OCI-LY7 (cell line): ENCODE measurements at regions not wholly inside any gene's neighbourhood (a gene's known extent, or its start where the extent isn't known, plus 50 kb on each side); places are given as distances from the start of the nearest gene placed in this dataset.

Source experiments
- BruUV-seq: library from RNA; stranded (reverse); fragments of 400-500 nt; replicated peaks from 2 replicates; lab custom pipeline; 2021; lab: Mats Ljungman, UMichigan
- CTCF ChIA-PET: fragments of 300-600 bp; sonication (Branson Sonifier 250); formaldehyde crosslinking; loops from one replicate; lab custom pipeline; 2022; ENCODE audit warnings: antibody characterized with exemption; ENCODE audit not compliant: unreplicated experiment; lab: Charles Lee
- POLR2A ChIA-PET: fragments of 300-600 bp; sonication (Branson Sonifier 250); formaldehyde crosslinking; loops from one replicate; lab custom pipeline; 2022; ENCODE audit warnings: antibody characterized with exemption; lab: Charles Lee
- DNase-seq: peaks from one replicate; pipeline ENCODE4 v3.0.0-alpha.2; 2015; ENCODE audit warnings: low spot score
- H2AFZ ChIP-seq: fragments of 200-600 bp; sonication (generic), shearing (Covaris generic); 2 replicates; pipeline ENCODE4 v1.6.1; 2014; ENCODE audit warnings: mild to moderate bottlenecking, antibody characterized with exemption, low read length, moderate library complexity
- H3K27ac ChIP-seq: fragments of 200-600 bp; sonication (generic); 2 replicates; pipeline ENCODE4 v1.5.1; 2014; ENCODE audit warnings: mixed run types, low read depth, mild to moderate bottlenecking, moderate library complexity, low read length, inconsistent platforms; ENCODE audit not compliant: poor library complexity, severe bottlenecking
- H3K36me3 ChIP-seq: fragments of 200-600 bp; sonication (generic); 2 replicates; pipeline ENCODE4 v1.6.1; 2014; ENCODE audit warnings: mild to moderate bottlenecking, antibody characterized with exemption, low read length, moderate library complexity, mixed read lengths; ENCODE audit not compliant: insufficient read depth
- H3K4me1 ChIP-seq: fragments of 200-600 bp; sonication (generic); 2 replicates; pipeline ENCODE4 v1.5.1; 2014; ENCODE audit warnings: mild to moderate bottlenecking, low read length; ENCODE audit not compliant: insufficient read depth, poor library complexity, severe bottlenecking
- H3K4me2 ChIP-seq: fragments of 200-600 bp; sonication (generic); 2 replicates; pipeline ENCODE4 v1.6.1; 2014; ENCODE audit warnings: mild to moderate bottlenecking, low read length
- H3K4me3 ChIP-seq: fragments of 200-600 bp; sonication (generic); 2 replicates; pipeline ENCODE4 v1.5.1; 2014; ENCODE audit warnings: mild to moderate bottlenecking, low read depth, low read length; ENCODE audit not compliant: poor library complexity, severe bottlenecking
- H3K79me2 ChIP-seq: fragments of 200-600 bp; sonication (generic); 2 replicates; pipeline ENCODE4 v1.6.1; 2016; ENCODE audit warnings: low read depth, mild to moderate bottlenecking, low read length, moderate library complexity, mixed read lengths; ENCODE audit not compliant: insufficient read depth
- H3K9me2 ChIP-seq: fragments of 200-600 bp; sonication (generic); 2 replicates; pipeline ENCODE4 v1.6.1; 2016; ENCODE audit warnings: mild to moderate bottlenecking, low read length, mixed read lengths; ENCODE audit not compliant: insufficient read depth
- H3K9me3 ChIP-seq: fragments of 200-600 bp; sonication (generic); 2 replicates; pipeline ENCODE4 v1.6.1; 2014; ENCODE audit warnings: mild to moderate bottlenecking, mixed run types, low read length, mixed read lengths
- H4K20me1 ChIP-seq: fragments of 200-600 bp; sonication (generic); 2 replicates; pipeline ENCODE4 v1.6.1; 2014; ENCODE audit warnings: mild to moderate bottlenecking, antibody characterized with exemption, low read length, moderate library complexity, mixed read lengths; ENCODE audit not compliant: insufficient read depth
- EZH2phosphoT487 ChIP-seq: fragments of 200-600 bp; sonication (generic); IDR thresholded peaks from 2 replicates; pipeline ENCODE4 v1.6.1; 2018; ENCODE audit warnings: low read depth, borderline replicate concordance, mild to moderate bottlenecking, mixed run types, antibody characterized with exemption, low read length, moderate library complexity, mixed read lengths
- intact Hi-C: fragments of 100-400 bp; cut with micrococcal nuclease; formaldehyde crosslinking; loops from one replicate; pipeline ENCODE4 v1.10.0; 2022; ENCODE audit not compliant: unreplicated experiment
- TF ChIP-seq, protein P1 (sequence below): fragments of 200-600 bp; sonication (generic); conservative IDR thresholded peaks from 2 replicates; pipeline ENCODE4 v1.5.1; 2014; ENCODE audit warnings: mild to moderate bottlenecking, antibody characterized with exemption, low read length, moderate library complexity, mixed read lengths

DNA sequence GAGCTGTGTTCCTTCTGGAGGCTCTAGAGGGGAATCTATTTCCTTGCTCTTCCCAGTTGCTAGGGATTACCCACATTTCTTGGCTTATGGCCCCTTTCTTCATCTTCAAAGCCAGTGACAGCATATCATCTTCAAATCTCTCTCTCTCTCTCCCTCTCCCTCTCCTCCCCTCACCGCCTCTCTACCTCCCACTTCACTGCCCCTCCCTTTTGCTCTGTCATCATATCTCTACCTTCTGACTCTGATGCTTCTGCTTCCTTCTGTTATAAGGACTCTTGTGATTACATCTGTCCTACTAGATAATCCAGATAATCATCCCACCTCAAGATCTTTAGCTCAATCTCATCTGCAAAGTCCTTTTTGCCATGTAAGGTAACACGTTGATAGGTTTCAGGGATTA lies 93.1 kb upstream of the TEX13D start:
- intact Hi-C loops: no loop called here
- no peak for DNase-seq
- Histone ChIP-seq H3K4me2 (no peak overlapping the region), H3K27ac (no peak overlapping the region), H3K9me3 (no peaks in the 10 kb centered on the region), H3K4me1 (no peaks in the 10 kb centered on the region), H3K79me2 (no peaks in the 10 kb centered on the region), H4K20me1 (no peaks in the 10 kb centered on the region), H3K4me3 (no peak overlapping the region), H2AFZ (no peak overlapping the region), H3K36me3 (no peaks in the 10 kb centered on the region), H3K9me2 (no peaks in the 10 kb centered on the region)
- no peak for TF ChIP-seq EZH2phosphoT487
- TF ChIP-seq, protein P1, sequence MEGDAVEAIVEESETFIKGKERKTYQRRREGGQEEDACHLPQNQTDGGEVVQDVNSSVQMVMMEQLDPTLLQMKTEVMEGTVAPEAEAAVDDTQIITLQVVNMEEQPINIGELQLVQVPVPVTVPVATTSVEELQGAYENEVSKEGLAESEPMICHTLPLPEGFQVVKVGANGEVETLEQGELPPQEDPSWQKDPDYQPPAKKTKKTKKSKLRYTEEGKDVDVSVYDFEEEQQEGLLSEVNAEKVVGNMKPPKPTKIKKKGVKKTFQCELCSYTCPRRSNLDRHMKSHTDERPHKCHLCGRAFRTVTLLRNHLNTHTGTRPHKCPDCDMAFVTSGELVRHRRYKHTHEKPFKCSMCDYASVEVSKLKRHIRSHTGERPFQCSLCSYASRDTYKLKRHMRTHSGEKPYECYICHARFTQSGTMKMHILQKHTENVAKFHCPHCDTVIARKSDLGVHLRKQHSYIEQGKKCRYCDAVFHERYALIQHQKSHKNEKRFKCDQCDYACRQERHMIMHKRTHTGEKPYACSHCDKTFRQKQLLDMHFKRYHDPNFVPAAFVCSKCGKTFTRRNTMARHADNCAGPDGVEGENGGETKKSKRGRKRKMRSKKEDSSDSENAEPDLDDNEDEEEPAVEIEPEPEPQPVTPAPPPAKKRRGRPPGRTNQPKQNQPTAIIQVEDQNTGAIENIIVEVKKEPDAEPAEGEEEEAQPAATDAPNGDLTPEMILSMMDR: no peak
- ChIA-PET POLR2A (no interaction called here), CTCF (no interaction called here)
- no TSS peak for BruUV-seq

DNA sequence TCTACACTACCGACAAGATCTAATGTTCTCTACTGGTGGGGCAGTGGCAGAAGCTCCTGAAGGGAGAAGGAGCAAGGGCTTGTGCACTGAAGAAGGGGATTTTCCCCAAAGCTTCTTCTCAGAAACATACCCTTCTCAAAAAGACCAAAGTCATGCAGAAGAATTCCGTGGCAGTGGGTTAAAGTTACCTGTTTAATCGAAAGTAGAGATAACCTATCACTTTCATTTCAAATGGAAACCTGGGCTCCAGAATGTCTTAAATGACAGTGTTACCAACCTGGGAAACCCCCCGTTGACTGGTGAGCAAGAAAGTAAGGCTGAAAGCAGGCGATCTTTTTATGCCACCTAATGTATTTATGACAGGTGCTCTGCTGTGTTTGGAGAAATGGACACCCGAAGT lies 92.5 kb upstream of the TEX13D start:
- Histone ChIP-seq H3K27ac (no peak overlapping the region), H3K9me2 (no peaks in the 10 kb centered on the region), H3K9me3 (no peaks in the 10 kb centered on the region), H3K4me1 (no peaks in the 10 kb centered on the region), H3K36me3 (no peaks in the 10 kb centered on the region), H3K79me2 (no peaks in the 10 kb centered on the region), H3K4me3 (no peak overlapping the region), H4K20me1 (no peaks in the 10 kb centered on the region), H3K4me2 (no peak overlapping the region), H2AFZ (no peak overlapping the region)
- POLR2A ChIA-PET: no interaction called here
- intact Hi-C loops: no loop called here
- CTCF ChIA-PET: no interaction called here
- DNase-seq: no peak
- no TSS peak for BruUV-seq
- TF ChIP-seq EZH2phosphoT487: no peak
- TF ChIP-seq, protein P1: no peak

DNA sequence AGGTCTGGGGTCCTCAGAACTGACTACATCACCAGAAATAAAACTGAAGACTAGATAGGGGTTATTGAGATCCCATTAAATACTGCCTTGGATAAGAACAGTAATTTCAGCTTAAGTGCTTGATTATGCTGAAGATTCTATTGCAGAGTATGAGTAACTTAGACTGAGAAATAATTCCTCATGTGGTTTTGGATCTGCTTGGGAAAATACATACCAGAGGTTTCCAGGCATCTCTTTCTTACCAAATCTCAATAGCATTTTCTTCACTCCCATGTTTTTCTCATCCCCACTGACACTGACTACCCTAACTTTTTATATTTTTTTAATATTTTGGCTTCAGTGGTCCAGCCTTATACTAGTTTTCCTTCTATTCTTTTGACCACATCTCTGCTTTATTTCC lies 92.0 kb upstream of the TEX13D start:
- ChIA-PET POLR2A (no interaction called here), CTCF (no interaction called here)
- no peak overlapping the region for H3K27ac ChIP-seq

More for the DNA sequence above, 92.0 kb upstream of the TEX13D start:
- TF ChIP-seq, protein P1: no peak
- TF ChIP-seq EZH2phosphoT487: no peak
- no peaks in the 10 kb centered on the region for H3K9me2 ChIP-seq
- no peaks in the 10 kb centered on the region for H3K9me3 ChIP-seq
- H3K4me2 ChIP-seq: no peak overlapping the region
- H4K20me1 ChIP-seq: no peaks in the 10 kb centered on the region
- BruUV-seq: no TSS peak
- intact Hi-C loops: no loop called here
- no peak overlapping the region for H2AFZ ChIP-seq
- DNase-seq: no peak
- H3K4me3 ChIP-seq: no peak overlapping the region
- no peaks in the 10 kb centered on the region for H3K36me3 ChIP-seq
- no peaks in the 10 kb centered on the region for H3K4me1 ChIP-seq
- H3K79me2 ChIP-seq: no peaks in the 10 kb centered on the region
